Small intestine (tissue), 7 donors: ENCODE measurements at regions not wholly inside any gene's neighbourhood (a gene's known extent, or its start where the extent isn't known, plus 50 kb on each side); places are given as distances from the start of the nearest gene placed in this dataset.

Experiments used
- DNase-seq, 2 donors: peaks; one replicate each; pipeline versions ENCODE4 v3.0.0 to v3.0.0-alpha.2; 2013
- FAIRE-seq: peaks from 2 replicates; lab custom pipeline; 2012; peaks lifted over from hg19 to GRCh38; lab: Jason Lieb, UNC
- H3K27ac ChIP-seq, 3 donors: one replicate each; pipeline ENCODE4 v1.5.1; 2013; ENCODE audit warnings: low read length in 2 of 3, mild to moderate bottlenecking in 2 of 3, control low read depth in 1 of 3, inconsistent platforms in 1 of 3, low read depth in 1 of 3, moderate library complexity in 1 of 3
- H3K27me3 ChIP-seq, 3 donors: one replicate each; pipeline ENCODE4 v1.6.1; 2013; ENCODE audit warnings: low read length in 3 of 3, inconsistent platforms in 1 of 3; ENCODE audit not compliant: control insufficient read depth in 3 of 3, insufficient read depth in 3 of 3
- H3K36me3 ChIP-seq, 3 donors: one replicate each; pipeline ENCODE4 v1.6.1; 2013; ENCODE audit warnings: low read length in 3 of 3, inconsistent platforms in 1 of 3, low read depth in 1 of 3, mild to moderate bottlenecking in 1 of 3, moderate library complexity in 1 of 3; ENCODE audit not compliant: control insufficient read depth in 3 of 3, insufficient read depth in 2 of 3
- H3K4me1 ChIP-seq, 3 donors: one replicate each; pipeline ENCODE4 v1.6.1; 2013; ENCODE audit warnings: low read length in 2 of 3, inconsistent platforms in 1 of 3, low read depth in 1 of 3, mild to moderate bottlenecking in 1 of 3, moderate library complexity in 1 of 3; ENCODE audit not compliant: control insufficient read depth in 3 of 3, insufficient read depth in 2 of 3
- H3K4me3 ChIP-seq, 3 donors: one replicate each; pipeline ENCODE4 v1.5.1; 2013; ENCODE audit warnings: low read length in 3 of 3, control low read depth in 1 of 3, inconsistent platforms in 1 of 3, low read depth in 1 of 3, mild to moderate bottlenecking in 1 of 3, moderate library complexity in 1 of 3
- H3K9me3 ChIP-seq, 2 donors: one replicate each; pipeline ENCODE4 v1.6.1; 2013; ENCODE audit warnings: low read depth in 1 of 2, low read length in 1 of 2; ENCODE audit not compliant: control insufficient read depth in 2 of 2, insufficient read depth in 1 of 2
- WGBS, 3 donors: extraction: QIAGEN DNeasy Blood & Tissue Kit; methylation state at CpG; one replicate each; pipeline ENCODE4 v1.1.7; 2013; 5-methylcytosine and 5-hydroxymethylcytosine counted together
- donor health status: healthy with polysubstance abuse.
- donor health status: control.
- donor health status: control.
- donor health status: Bipolar disorder and iron deficiency.
- donor health status: healthy.

- H3K4me3 ChIP-seq, result no peak overlapping the region
- no peaks in the 10 kb centered on the region for H3K4me1 ChIP-seq
- H3K27ac ChIP-seq, result no peak overlapping the region
- DNase-seq (no peak), FAIRE-seq (no peak)
- no peaks in the 10 kb centered on the region for H3K9me3 ChIP-seq
- H3K36me3 ChIP-seq, result no peaks in the 10 kb centered on the region
- WGBS, 3 donors, result 64 to 68% (median 65%) methylated on average over 2 of the region's 2 CpGs
- H3K27me3 ChIP-seq, result no peaks in the 10 kb centered on the region
Observed at GRCh38 chr2:107336526-107336925, 450.6 kb upstream of the ST6GAL2 start.

GRCh38 chr2:107337209-107337898, 451.4 kb upstream of the ST6GAL2 start:
- H3K27me3 ChIP-seq, result no peaks in the 10 kb centered on the region
- FAIRE-seq (no peak), DNase-seq (no peak)
- no peak overlapping the region for H3K27ac ChIP-seq
- peaks cover under 1% of the 10 kb centered on the region in 2 donors for H3K9me3 ChIP-seq
- no peaks in the 10 kb centered on the region for H3K36me3 ChIP-seq
- 52 to 59% (median 57%) methylated on average over 6 of the region's 6 CpGs for WGBS, 3 donors
- H3K4me3 ChIP-seq, result no peak overlapping the region
- no peaks in the 10 kb centered on the region for H3K4me1 ChIP-seq

GRCh38 chr2:107338059-107338458, 452.1 kb upstream of the ST6GAL2 start:
- Histone ChIP-seq H3K4me1 (no peaks in the 10 kb centered on the region), H3K27me3 (no peaks in the 10 kb centered on the region), H3K4me3 (no peak overlapping the region), H3K9me3 (peaks cover 1 to 3% of the 10 kb centered on the region in 2 donors), H3K27ac (no peak overlapping the region), H3K36me3 (no peaks in the 10 kb centered on the region)
- DNase-seq (no peak), FAIRE-seq (no peak)
- 55 to 69% (median 60%) methylated on average over 3 of the region's 3 CpGs for WGBS, 3 donors

GRCh38 chr2:107338571-107338970, 452.6 kb upstream of the ST6GAL2 start:
- Histone ChIP-seq H3K36me3 (no peaks in the 10 kb centered on the region), H3K4me1 (no peaks in the 10 kb centered on the region), H3K4me3 (no peak overlapping the region), H3K27me3 (no peaks in the 10 kb centered on the region), H3K27ac (no peak overlapping the region), H3K9me3 (peaks cover 1 to 3% of the 10 kb centered on the region in 2 donors)
- no peak for FAIRE-seq
- DNase-seq, result no peak
- 65 to 74% (median 67%) methylated on average over 6 of the region's 6 CpGs for WGBS, 3 donors

GRCh38 chr2:107340955-107341354, 455.0 kb upstream of the ST6GAL2 start:
- 90 to 93% (median 91%) methylated on average over 2 of the region's 2 CpGs for WGBS, 3 donors
- Histone ChIP-seq H3K36me3 (no peaks in the 10 kb centered on the region), H3K27me3 (no peaks in the 10 kb centered on the region), H3K9me3 (peaks cover 1 to 3% of the 10 kb centered on the region in 2 donors), H3K4me1 (no peaks in the 10 kb centered on the region), H3K4me3 (no peak overlapping the region), H3K27ac (no peak overlapping the region)
- FAIRE-seq (no peak), DNase-seq (no peak)

- no peaks in the 10 kb centered on the region for H3K36me3 ChIP-seq
- DNase-seq, result no peak
Observed at GRCh38 chr2:107349329-107349728, 463.4 kb upstream of the ST6GAL2 start.

GRCh38 chr2:107354175-107354574, 468.2 kb upstream of the ST6GAL2 start:
- H3K4me3 ChIP-seq, result no peak overlapping the region
- no peaks in the 10 kb centered on the region for H3K4me1 ChIP-seq
- WGBS, 3 donors, result 66 to 89% (median 73%) methylated on average over 3 of the region's 3 CpGs
- H3K9me3 ChIP-seq, result no peaks in the 10 kb centered on the region
- H3K36me3 ChIP-seq, result no peaks in the 10 kb centered on the region
- H3K27ac ChIP-seq, result no peak overlapping the region
- DNase-seq (no peak), FAIRE-seq (no peak)
- no peaks in the 10 kb centered on the region for H3K27me3 ChIP-seq

More at GRCh38 chr2:107349329-107349728, 463.4 kb upstream of the ST6GAL2 start:
- no peaks in the 10 kb centered on the region for H3K4me1 ChIP-seq
- no peaks in the 10 kb centered on the region for H3K27me3 ChIP-seq
- H3K27ac ChIP-seq, result no peak overlapping the region
- FAIRE-seq, result no peak
- H3K9me3 ChIP-seq, result no peaks in the 10 kb centered on the region
- WGBS, 3 donors, result 85 to 92% (median 91%) methylated on average over 4 of the region's 4 CpGs
- no peak overlapping the region for H3K4me3 ChIP-seq

- no peaks in the 10 kb centered on the region for H3K36me3 ChIP-seq
- H3K27me3 ChIP-seq, result no peaks in the 10 kb centered on the region
- no peak overlapping the region for H3K4me3 ChIP-seq
- 65 to 75% (median 70%) methylated on average over 6 of the region's 6 CpGs for WGBS, 3 donors
- no peak for FAIRE-seq
- no peak for DNase-seq
- H3K27ac ChIP-seq, result no peak overlapping the region
- no peaks in the 10 kb centered on the region for H3K4me1 ChIP-seq
- no peaks in the 10 kb centered on the region for H3K9me3 ChIP-seq
Observed at GRCh38 chr2:107358362-107358761, 468.3 kb upstream of the RGPD4 start.

- Histone ChIP-seq H3K9me3 (no peaks in the 10 kb centered on the region), H3K27ac (no peak overlapping the region), H3K4me1 (no peaks in the 10 kb centered on the region), H3K27me3 (no peaks in the 10 kb centered on the region), H3K36me3 (no peaks in the 10 kb centered on the region), H3K4me3 (no peak overlapping the region)
- 71 to 81% (median 74%) methylated on average over 4 of the region's 4 CpGs for WGBS, 3 donors
- DNase-seq (no peak), FAIRE-seq (no peak)
Observed at GRCh38 chr2:107359021-107359420, 467.7 kb upstream of the RGPD4 start.
